HTR-8/SVneo (cell line): ENCODE measurements at regions not wholly inside any gene's neighbourhood (a gene's known extent, or its start where the extent isn't known, plus 50 kb on each side); places are given as distances from the start of the nearest gene placed in this dataset.

ENCODE experiments used
- DNase-seq: peaks from one replicate; pipeline ENCODE4 v3.0.0; 2011; ENCODE audit warnings: low spot score, mixed read lengths; ENCODE audit not compliant: insufficient read length
- FAIRE-seq: peaks from 2 replicates; lab custom pipeline; 2011; peaks lifted over from hg19 to GRCh38; lab: Jason Lieb, UNC

DNA sequence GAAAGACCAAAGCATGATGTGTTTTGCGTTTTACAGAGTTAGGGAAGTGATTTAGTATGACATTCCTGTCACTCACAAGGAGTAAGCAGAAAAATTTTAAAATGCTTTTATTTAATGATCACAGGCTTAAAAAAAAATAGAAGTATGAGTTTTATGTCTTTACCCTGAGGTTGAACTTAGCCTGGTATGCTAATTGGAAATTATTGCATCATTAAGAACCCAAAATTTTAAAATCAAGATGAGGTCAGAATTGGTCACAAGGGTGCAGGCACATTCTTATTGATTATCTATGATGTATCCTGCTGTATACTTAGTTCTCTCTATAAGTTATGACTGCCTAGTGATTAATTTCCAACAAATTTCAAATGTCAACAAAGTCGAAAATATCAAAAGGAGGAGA, 585.6 kb upstream of the ALCAM start:
- FAIRE-seq (no peak), DNase-seq (no peak)

DNA sequence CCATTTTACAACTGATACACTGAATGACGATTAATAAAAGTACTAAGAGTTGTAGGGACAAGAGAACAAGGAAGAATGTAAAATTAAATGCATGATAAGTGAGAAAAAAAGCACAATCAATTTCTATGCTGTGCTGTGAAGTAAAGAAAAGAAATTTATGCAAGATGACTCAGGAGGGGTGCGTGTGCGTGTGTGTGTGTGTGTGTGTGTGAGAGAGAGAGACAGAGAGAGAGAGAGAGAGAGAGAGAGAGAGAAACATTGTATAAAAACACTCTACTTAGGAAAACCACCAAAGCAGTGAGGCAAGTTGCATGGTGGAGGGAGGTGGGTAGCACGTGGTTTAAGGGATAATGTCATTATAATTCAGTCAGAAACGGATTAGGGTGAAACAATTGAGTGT, 580.8 kb upstream of the ALCAM start:
- DNase-seq (no peak), FAIRE-seq (no peak)

DNA sequence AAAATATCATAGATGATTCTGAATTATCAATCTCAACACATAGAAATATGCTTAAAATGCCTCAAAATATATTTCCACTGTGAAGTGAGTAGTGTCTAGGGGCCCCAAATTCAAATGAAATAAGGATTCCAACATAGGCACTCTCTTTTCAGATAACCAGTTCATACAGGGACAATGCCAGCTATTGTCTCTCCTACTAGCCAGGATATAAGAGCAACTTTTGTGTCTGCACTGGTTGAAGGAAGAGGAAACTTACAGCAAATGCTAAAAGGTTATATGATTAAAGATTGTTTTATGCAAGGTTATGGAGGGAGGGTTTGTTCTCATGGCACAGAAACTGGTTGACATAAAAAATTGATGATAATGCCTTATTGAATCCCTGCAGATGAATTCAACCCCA, 579.4 kb upstream of the ALCAM start:
- FAIRE-seq (no peak), DNase-seq (no peak)

GRCh38 chr3:104788807-104789206, 577.9 kb upstream of the ALCAM start:
- DNase-seq (no peak), FAIRE-seq (no peak)

DNA sequence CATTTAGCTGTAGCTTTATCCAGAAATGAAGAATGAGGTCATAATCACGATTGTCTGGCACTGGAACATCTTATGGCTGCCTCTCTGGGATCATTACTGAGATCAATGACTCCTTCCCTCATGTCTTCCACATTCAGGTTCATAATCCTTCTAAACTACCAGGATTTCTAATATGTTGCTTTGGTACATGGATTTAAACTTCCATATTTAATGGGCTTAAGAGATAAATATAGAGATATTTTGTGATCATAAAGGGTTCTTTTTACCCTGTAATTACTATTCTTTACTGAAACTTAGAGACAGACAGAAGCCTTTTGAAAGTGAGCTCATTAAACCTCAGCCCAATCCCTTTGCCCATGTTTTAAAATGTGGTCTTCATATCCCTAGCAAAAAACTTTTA, 575.4 kb upstream of the ALCAM start:
- FAIRE-seq (no peak), DNase-seq (no peak)

DNA sequence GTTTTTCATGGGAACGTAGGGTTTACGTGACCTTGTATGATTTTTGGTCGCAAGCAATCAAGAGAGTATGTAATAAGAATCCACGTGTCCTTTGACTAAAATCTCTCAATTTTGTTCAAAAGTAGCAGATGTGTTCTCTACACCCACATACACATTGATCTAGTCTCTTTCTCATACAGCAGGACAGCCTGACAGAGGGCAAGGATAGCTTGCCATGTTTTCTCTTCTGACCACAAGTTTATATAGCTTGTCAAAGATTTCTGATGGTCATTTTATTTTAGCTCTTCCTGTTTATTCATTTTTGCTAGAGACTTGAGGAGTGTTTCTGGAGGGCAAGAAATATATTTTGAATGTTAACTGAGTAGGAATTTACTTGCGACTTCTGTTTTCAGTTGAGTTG, 570.2 kb upstream of the ALCAM start:
- DNase-seq (no peak), FAIRE-seq (no peak)

GRCh38 chr3:104805042-104805441, 561.7 kb upstream of the ALCAM start:
- DNase-seq (no peak), FAIRE-seq (no peak)

DNA sequence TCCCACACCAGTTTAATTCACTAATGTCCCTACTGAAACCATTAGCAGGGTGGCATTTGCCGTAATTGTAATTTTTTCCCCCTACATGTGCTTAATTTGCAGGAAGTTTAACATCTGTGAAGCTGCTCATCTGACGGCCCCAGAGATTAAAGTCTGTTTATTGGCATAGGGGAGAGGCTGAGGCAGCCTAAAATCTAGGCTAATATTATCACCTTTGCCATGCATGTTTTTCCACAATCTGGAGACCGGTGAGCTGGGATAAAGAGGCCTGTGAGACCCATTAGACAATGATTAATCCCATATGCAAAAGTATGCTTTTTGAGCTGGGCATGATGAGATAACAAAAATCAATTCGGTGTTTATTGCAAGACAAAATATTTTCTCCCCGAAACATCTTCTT, 561.2 kb upstream of the ALCAM start:
- FAIRE-seq (no peak), DNase-seq (no peak)

DNA sequence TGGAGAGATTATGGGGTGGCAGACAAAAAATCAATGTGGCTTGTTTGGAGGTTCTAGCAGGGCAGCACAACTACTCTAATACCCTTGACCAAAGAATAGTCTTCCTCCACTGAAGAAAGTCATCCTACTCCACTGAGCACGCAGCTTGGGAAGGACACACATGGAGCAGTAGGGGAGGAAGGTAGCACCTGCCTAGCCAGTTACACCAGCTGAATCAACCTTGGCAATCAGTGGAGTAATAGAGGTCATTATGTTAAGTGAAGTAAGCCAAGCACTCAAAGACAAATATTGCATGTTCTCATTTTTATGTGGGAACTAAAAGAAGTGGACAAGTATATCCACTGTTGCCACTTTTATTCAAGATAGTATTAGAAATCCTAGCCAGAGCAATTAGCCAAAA, 555.8 kb upstream of the ALCAM start:
- FAIRE-seq (no peak), DNase-seq (no peak)

DNA sequence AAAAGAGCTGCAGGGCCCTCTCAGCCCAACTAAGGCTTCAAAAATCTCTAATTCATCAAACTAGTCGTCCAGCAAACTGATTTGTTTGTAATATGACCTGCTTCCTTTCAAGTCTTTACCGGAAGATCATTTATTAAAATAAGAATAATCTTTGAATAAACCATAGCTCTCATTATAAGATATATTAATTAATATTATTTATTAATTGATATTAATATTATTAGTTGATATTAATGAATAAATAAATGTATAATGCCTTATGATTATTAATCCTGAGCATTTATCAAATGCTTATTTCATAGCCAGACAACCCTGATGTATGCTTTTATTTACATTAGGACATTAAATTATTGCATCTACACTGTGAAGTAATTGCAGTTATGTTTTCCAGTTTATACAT, 550.7 kb upstream of the ALCAM start:
- FAIRE-seq: no peak
- DNase-seq: no peak

- no peak for FAIRE-seq
- DNase-seq: no peak
Observed at GRCh38 chr3:104816716-104817115, 550.0 kb upstream of the ALCAM start.

GRCh38 chr3:104819333-104819732, 547.4 kb upstream of the ALCAM start:
- FAIRE-seq (no peak), DNase-seq (no peak)

DNA sequence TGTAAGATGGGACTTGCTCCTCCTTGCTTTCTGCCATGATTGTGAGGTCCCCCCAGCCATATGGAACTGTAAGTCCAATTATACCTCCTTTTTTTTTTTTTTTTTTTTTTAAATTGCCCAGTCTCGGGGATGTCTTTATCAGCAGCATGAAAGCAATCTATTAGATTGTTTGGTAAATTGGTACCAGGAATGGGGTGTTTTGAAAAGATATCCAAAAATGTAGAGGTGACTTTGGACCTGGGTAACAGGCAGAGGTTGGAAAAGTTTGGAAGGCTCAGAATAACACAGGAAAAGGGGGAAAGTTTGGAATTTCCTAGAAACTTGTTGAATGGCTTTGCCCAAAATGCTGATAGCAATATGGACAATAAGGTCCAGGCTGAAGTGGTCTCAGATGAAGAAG, 545.8 kb upstream of the ALCAM start:
- FAIRE-seq (no peak), DNase-seq (no peak)

GRCh38 chr3:104825116-104825515, 541.6 kb upstream of the ALCAM start:
- FAIRE-seq (no peak), DNase-seq (no peak)

- FAIRE-seq: no peak
Observed at GRCh38 chr3:104831071-104831470, 535.6 kb upstream of the ALCAM start.

DNA sequence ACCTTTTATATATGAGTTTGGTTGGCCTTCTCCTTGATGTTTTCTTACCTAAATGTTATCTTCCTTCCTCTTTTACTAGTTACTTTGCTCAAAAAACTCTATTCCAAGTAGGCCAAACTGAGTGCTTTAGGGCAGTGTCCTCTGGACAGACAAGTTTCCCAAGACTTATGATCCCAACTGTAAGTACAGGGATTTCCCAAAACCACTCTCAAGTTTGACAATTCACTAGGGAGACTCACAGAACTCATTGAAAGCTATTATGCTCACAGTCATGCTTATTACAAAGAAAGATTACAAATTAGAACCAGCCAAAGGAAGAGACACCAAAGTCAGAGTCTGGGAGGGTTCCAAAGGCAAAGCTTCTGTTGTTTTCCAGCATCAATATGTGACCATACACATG, 534.2 kb upstream of the ALCAM start:
- FAIRE-seq: no peak
- no peak for DNase-seq

More at GRCh38 chr3:104831071-104831470, 535.6 kb upstream of the ALCAM start:
- DNase-seq: no peak

DNA sequence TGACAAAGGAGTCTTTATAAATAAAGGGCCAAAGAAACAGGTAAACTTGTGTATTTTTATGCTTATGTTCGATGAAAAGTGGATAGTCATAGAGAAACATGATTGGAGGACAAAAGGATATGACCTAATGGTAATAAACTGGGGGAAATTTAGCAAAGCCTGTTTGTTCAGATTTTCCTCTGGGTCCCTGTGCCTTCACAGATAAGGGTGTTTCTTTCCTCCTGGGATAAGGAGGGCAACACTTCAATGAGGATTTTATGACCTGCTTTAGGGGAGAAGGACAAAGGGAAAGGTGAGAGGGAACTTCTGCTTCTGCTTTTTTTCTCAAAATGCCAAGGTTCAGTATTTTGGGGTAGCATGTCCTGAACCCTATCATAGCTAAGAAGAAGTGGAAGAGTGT, 531.3 kb upstream of the ALCAM start:
- FAIRE-seq (no peak), DNase-seq (no peak)

DNA sequence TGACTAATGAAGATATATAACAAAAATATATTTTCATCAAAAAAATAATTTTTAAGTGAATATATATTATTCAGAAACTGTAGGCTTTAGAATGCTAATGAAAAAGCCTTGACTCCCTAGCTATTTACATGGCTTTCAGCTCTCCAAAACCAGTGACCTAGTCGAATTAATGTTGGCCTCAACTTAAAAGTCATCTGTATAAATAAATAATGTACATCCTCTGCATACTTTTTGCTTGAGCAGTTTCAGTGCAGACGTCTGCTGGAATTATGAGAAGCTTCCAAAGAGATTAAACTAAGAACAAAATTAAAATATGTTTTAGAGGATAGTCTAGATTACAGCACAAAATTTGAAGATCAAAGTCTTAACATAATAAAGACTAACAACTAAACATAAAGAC, 520.4 kb upstream of the ALCAM start:
- FAIRE-seq: no peak
- no peak for DNase-seq

DNA sequence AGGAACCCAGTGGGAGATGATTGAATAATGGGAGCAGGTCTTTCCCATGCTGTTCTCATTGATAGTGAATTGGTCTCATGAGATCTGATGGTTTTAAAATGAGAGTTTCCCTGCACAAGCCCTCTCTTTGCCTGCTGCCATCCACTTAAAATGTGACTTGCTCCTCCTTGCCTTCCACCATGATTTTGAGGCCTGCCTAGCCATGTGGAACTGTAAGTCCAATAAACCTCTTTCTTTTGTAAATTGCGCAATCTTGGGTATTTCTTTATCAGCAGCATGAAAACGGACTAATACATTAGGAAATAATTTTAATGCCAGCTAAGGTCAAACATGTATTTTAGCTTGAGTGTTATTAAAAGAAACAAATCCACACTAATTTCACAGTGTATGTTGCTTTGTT, 517.6 kb upstream of the ALCAM start:
- FAIRE-seq (no peak), DNase-seq (no peak)

- FAIRE-seq (no peak), DNase-seq (no peak)
Observed at GRCh38 chr3:104854468-104854867, 512.2 kb upstream of the ALCAM start.

- FAIRE-seq: no peak
- no peak for DNase-seq
Observed at GRCh38 chr3:104855702-104856101, 511.0 kb upstream of the ALCAM start.

DNA sequence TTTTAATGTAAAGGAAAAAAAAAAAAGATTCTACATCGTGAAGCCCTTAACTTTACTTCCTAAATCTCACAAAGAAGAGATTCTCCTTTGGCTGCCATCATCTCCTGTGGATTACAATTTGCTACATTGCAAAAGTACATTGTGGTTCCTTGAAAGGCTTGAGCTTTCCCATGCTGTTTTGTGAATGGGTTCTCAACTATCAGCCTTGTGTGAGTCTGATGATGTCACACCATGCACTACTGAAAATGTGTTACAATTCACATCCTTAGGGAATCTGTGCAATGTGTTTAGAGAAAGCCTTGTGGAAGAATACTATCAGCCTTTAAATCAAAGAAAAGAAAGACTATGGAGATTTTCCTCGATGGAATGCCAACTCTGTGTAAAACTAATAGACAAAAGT, 510.0 kb upstream of the ALCAM start:
- FAIRE-seq (no peak), DNase-seq (no peak)

DNA sequence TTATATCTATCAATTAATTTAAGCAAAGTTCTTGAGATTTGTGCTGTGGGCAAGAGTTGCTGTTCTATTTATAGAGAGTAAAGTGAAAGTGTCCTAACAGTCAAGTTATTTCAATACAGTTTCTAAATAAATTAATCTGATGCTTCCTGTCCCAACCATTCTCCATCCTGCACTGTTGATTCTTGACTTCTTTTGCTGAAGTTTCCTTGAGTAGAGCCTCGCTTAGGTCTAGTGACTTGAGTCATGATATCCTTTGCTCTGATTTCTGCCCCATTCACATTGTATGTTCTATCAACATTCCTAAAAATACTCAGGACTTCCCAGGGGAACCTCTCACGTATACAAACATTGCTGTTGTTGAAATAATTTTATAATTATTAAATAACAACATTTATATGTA, 498.4 kb upstream of the ALCAM start:
- FAIRE-seq (no peak), DNase-seq (no peak)
